ENCODE measurements at regions not wholly inside any gene's neighbourhood (a gene's known extent, or its start where the extent isn't known, plus 50 kb on each side); places are given as distances from the start of the nearest gene placed in this dataset.

- TF ChIP-seq CTCF (IDR thresholded peaks at IDR 0.05; ENCODE audit: low read length), result no peak
- no peak for TF ChIP-seq EZH2 (IDR thresholded peaks at IDR 0.05; ENCODE audit: borderline replicate concordance, low read length)
Observed at GRCh38 chr6:127058027-127058426, 60.4 kb upstream of the RSPO3 start.

Measured in OCI-LY1 (cell line).